HG03558 (cell line): ENCODE measurements at regions not wholly inside any gene's neighbourhood (a gene's known extent, or its start where the extent isn't known, plus 50 kb on each side); places are given as distances from the start of the nearest gene placed in this dataset.
"Not testable (repeated sequence)": the region's sequence is repeated elsewhere in the genome, so short reads cannot be mapped to it uniquely, and the experiment has no call there.

Experiments
- ATAC-seq: cut with Tn5 transposase; IDR thresholded peaks from one replicate; pipeline ENCODE4 v1.9.1; 2021; ENCODE audit warnings: moderate number of reproducible peaks; ENCODE audit not compliant: unreplicated experiment; ENCODE audit errors: extremely low read depth

GRCh38 chr11:104705490-104706190 lies 192.6 kb downstream of the CASP12 start:
- peak; percentile 100 for ATAC-seq

GRCh38 chr11:104704888-104705287 lies 193.4 kb downstream of the CASP12 start:
- no peak for ATAC-seq

- ATAC-seq = no peak
Measured at GRCh38 chr11:104704146-104704830, 194.0 kb downstream of the CASP12 start.

GRCh38 chr11:104700609-104701008 lies 197.7 kb downstream of the CASP12 start:
- no peak for ATAC-seq

- ATAC-seq = no peak
Measured at GRCh38 chr11:104699981-104700380, 198.3 kb downstream of the CASP12 start.

- ATAC-seq = no peak
Measured at GRCh38 chr11:104695065-104695463, 203.2 kb downstream of the CASP12 start.

GRCh38 chr11:104694259-104695064 lies 203.8 kb downstream of the CASP12 start:
- no peak for ATAC-seq

- no peak for ATAC-seq
Measured at GRCh38 chr11:104692751-104693150, 205.5 kb downstream of the CASP12 start.

- ATAC-seq = no peak
Measured at GRCh38 chr11:104691129-104691528, 207.1 kb downstream of the CASP12 start.

- ATAC-seq = no peak
Measured at GRCh38 chr11:104690241-104690640, 208.0 kb downstream of the CASP12 start.

GRCh38 chr11:104688731-104689130 lies 209.5 kb downstream of the CASP12 start:
- no peak for ATAC-seq

GRCh38 chr11:104682206-104682605 lies 216.1 kb downstream of the CASP12 start:
- no peak for ATAC-seq

GRCh38 chr11:104679258-104679657 lies 219.0 kb downstream of the CASP12 start:
- no peak for ATAC-seq

GRCh38 chr11:104678408-104678807 lies 219.9 kb downstream of the CASP12 start:
- no peak for ATAC-seq

GRCh38 chr11:104677069-104677468 lies 221.2 kb downstream of the CASP12 start:
- ATAC-seq = not testable (repeated sequence)

- ATAC-seq = no peak
Measured at GRCh38 chr11:104672897-104673296, 225.4 kb downstream of the CASP12 start.

GRCh38 chr11:104668797-104669463 lies 229.3 kb downstream of the CASP12 start:
- ATAC-seq = no peak

GRCh38 chr11:104666624-104667023 lies 231.6 kb downstream of the CASP12 start:
- ATAC-seq = no peak

- no peak for ATAC-seq
Measured at GRCh38 chr11:104665641-104666040, 232.6 kb downstream of the CASP12 start.
